ENCODE measurements at regions not wholly inside any gene's neighbourhood (a gene's known extent, or its start where the extent isn't known, plus 50 kb on each side); places are given as distances from the start of the nearest gene placed in this dataset.

GRCh38 chr4:136540747-136541146 lies 991.5 kb downstream of the PCDH18 start:
- Histone ChIP-seq H3K79me2 (ENCODE audit: low read length) (no peaks in the 10 kb centered on the region), H3K36me3 (ENCODE audit: insufficient read depth, low read length) (no peaks in the 10 kb centered on the region), H3K9me3 (ENCODE audit: low read length) (peaks cover 31% of the 10 kb centered on the region)

DNA sequence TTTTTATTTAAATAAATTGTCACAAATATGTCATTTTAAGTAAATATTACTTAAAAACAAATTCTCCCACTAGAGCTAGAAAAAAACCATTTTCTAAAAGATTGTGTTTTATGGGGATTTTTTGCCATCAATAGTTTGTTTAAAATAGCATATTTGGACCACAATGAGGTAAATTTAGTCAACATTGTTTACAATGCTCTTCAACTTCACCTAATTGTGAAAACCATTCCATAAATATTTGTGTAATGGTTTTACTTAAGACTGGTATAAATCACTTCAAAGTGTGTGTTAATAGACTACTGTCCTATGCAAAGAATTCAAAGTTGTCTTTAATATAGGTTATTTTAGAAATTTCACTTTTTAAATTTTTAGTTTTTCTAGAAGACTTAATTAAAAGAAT lies 1004.2 kb downstream of the PCDH18 start:
- no peaks in the 10 kb centered on the region for H3K36me3 ChIP-seq (ENCODE audit: insufficient read depth, low read length)
- no peaks in the 10 kb centered on the region for H4K20me1 ChIP-seq (ENCODE audit: insufficient read depth, low read depth, low read length)
- H3K9me3 ChIP-seq (ENCODE audit: low read length) = peaks cover 13% of the 10 kb centered on the region; the same call in 1 of the 2 replicates
- no peak overlapping the region for H3K9ac ChIP-seq (ENCODE audit: low read length)
- H2AFZ ChIP-seq (ENCODE audit: low read length) = no peak overlapping the region
- no peaks in the 10 kb centered on the region for H3K9me2 ChIP-seq (replicated peaks; ENCODE audit: insufficient read depth, low read length)
- H3K4me3 ChIP-seq (ENCODE audit: low read length) = no peak overlapping the region
- H3K27me3 ChIP-seq (ENCODE audit: low read length) = no peaks in the 10 kb centered on the region
- no peaks in the 10 kb centered on the region for H3K4me1 ChIP-seq (ENCODE audit: low read length)
- no peak overlapping the region for H3K4me2 ChIP-seq (ENCODE audit: low read depth, low read length, poor library complexity, severe bottlenecking)
- no peak for DNase-seq
- H3K79me2 ChIP-seq (ENCODE audit: low read length) = no peaks in the 10 kb centered on the region
- H3K27ac ChIP-seq (ENCODE audit: low read length) = no peak overlapping the region

More at GRCh38 chr4:136540747-136541146, 991.5 kb downstream of the PCDH18 start:
- Histone ChIP-seq H2AFZ (ENCODE audit: low read length) (no peak overlapping the region), H3K27ac (ENCODE audit: low read length) (no peak overlapping the region), H3K9me2 (replicated peaks; ENCODE audit: insufficient read depth, low read length) (no peaks in the 10 kb centered on the region), H3K27me3 (ENCODE audit: low read length) (no peaks in the 10 kb centered on the region), H3K4me2 (ENCODE audit: low read depth, low read length, poor library complexity, severe bottlenecking) (no peak overlapping the region), H3K4me3 (ENCODE audit: low read length) (no peak overlapping the region), H4K20me1 (ENCODE audit: insufficient read depth, low read depth, low read length) (no peaks in the 10 kb centered on the region), H3K4me1 (ENCODE audit: low read length) (no peaks in the 10 kb centered on the region), H3K9ac (ENCODE audit: low read length) (no peak overlapping the region)
- no peak for DNase-seq

DNA sequence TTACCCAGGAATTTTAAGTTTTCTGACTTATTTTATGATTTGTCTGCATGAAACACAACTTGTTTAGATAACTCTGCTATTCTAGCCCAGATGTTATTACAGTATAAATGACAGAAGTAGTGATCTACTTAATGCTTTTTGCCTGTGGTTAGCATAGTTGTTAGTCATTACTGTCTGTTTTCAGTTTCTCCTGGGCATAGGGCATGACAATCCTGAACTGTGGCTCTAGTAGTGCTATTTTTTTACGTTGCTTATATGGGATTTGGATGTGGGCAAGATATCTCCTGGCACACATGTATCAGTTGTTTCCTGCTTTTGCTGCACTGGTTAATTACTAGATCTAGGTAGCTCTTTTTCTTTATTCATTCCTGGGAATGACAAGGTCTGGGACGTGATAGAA lies 1005.8 kb downstream of the PCDH18 start:
- Histone ChIP-seq H2AFZ (ENCODE audit: low read length) (no peak overlapping the region), H3K4me1 (ENCODE audit: low read length) (no peaks in the 10 kb centered on the region), H3K9me3 (ENCODE audit: low read length) (peaks cover 9% of the 10 kb centered on the region; the same call in 1 of the 2 replicates), H3K27me3 (ENCODE audit: low read length) (no peaks in the 10 kb centered on the region), H4K20me1 (ENCODE audit: insufficient read depth, low read depth, low read length) (no peaks in the 10 kb centered on the region), H3K4me3 (ENCODE audit: low read length) (no peak overlapping the region), H3K9me2 (replicated peaks; ENCODE audit: insufficient read depth, low read length) (no peaks in the 10 kb centered on the region), H3K79me2 (ENCODE audit: low read length) (no peaks in the 10 kb centered on the region), H3K27ac (ENCODE audit: low read length) (no peak overlapping the region), H3K36me3 (ENCODE audit: insufficient read depth, low read length) (no peaks in the 10 kb centered on the region), H3K9ac (ENCODE audit: low read length) (no peak overlapping the region), H3K4me2 (ENCODE audit: low read depth, low read length, poor library complexity, severe bottlenecking) (no peak overlapping the region)
- DNase-seq = no peak

DNA sequence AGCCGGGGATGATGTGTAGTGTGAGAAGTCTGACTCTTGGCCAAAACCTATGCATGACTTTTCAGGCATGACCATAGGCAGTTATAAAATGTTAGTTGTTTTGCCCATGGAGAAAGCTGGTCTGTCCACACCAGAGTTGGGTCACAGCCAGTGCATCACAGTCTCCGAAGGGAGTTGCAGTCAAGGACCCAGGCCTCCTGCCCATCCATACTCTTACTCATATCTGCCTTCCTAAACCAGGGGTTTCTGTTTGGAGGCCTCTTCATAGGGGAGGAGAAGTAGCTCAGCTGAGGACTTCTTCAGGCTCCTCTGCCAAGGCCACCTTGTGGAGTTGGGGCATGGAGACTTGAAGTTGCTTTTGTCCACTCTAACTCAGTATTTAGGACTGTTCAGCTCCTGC lies 1008.3 kb downstream of the PCDH18 start:
- no peak overlapping the region for H2AFZ ChIP-seq (ENCODE audit: low read length)
- H3K4me2 ChIP-seq (ENCODE audit: low read depth, low read length, poor library complexity, severe bottlenecking) = no peak overlapping the region
- H4K20me1 ChIP-seq (ENCODE audit: insufficient read depth, low read depth, low read length) = no peaks in the 10 kb centered on the region
- DNase-seq = no peak
- H3K36me3 ChIP-seq (ENCODE audit: insufficient read depth, low read length) = no peaks in the 10 kb centered on the region
- no peaks in the 10 kb centered on the region for H3K9me2 ChIP-seq (replicated peaks; ENCODE audit: insufficient read depth, low read length)
- no peak overlapping the region for H3K27ac ChIP-seq (ENCODE audit: low read length)
- no peak overlapping the region for H3K9ac ChIP-seq (ENCODE audit: low read length)
- no peaks in the 10 kb centered on the region for H3K27me3 ChIP-seq (ENCODE audit: low read length)
- no peaks in the 10 kb centered on the region for H3K79me2 ChIP-seq (ENCODE audit: low read length)
- no peaks in the 10 kb centered on the region for H3K4me1 ChIP-seq (ENCODE audit: low read length)
- H3K9me3 ChIP-seq (ENCODE audit: low read length) = peaks cover 9% of the 10 kb centered on the region
- no peak overlapping the region for H3K4me3 ChIP-seq (ENCODE audit: low read length)

DNA sequence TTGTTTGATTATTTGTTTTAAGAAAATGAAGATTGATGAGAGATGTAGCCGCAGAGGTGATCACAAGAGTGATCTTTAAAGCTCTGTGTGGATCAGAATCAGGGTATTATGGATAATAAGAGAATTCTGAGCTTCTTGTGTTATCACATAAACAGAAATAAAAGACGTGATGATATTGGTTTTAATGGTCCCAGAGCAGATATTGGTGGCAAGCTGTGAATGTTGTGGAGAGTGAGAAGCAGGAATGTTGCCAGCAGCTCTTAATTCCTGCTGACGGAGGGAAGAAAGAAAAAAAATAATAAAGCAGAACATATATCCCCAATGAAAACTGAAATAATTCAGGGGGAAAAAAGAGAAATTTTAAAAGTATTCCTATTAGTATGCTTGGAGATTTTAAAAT lies 1015.9 kb downstream of the PCDH18 start:
- no peak overlapping the region for H3K4me2 ChIP-seq (ENCODE audit: low read depth, low read length, poor library complexity, severe bottlenecking)
- H3K36me3 ChIP-seq (ENCODE audit: insufficient read depth, low read length) = no peaks in the 10 kb centered on the region
- peaks cover 15% of the 10 kb centered on the region for H3K9me3 ChIP-seq (ENCODE audit: low read length)
- DNase-seq = no peak
- no peaks in the 10 kb centered on the region for H3K79me2 ChIP-seq (ENCODE audit: low read length)
- no peak overlapping the region for H3K4me3 ChIP-seq (ENCODE audit: low read length)
- no peaks in the 10 kb centered on the region for H3K4me1 ChIP-seq (ENCODE audit: low read length)
- no peaks in the 10 kb centered on the region for H4K20me1 ChIP-seq (ENCODE audit: insufficient read depth, low read depth, low read length)
- H3K27ac ChIP-seq (ENCODE audit: low read length) = no peak overlapping the region
- no peak overlapping the region for H2AFZ ChIP-seq (ENCODE audit: low read length)
- no peaks in the 10 kb centered on the region for H3K9me2 ChIP-seq (replicated peaks; ENCODE audit: insufficient read depth, low read length)
- no peaks in the 10 kb centered on the region for H3K27me3 ChIP-seq (ENCODE audit: low read length)
- H3K9ac ChIP-seq (ENCODE audit: low read length) = no peak overlapping the region

GRCh38 chr4:136505020-136505419 lies 1027.3 kb downstream of the PCDH18 start:
- Histone ChIP-seq H3K4me2 (ENCODE audit: low read depth, low read length, poor library complexity, severe bottlenecking) (no peak overlapping the region), H3K4me1 (ENCODE audit: low read length) (no peaks in the 10 kb centered on the region), H3K27ac (ENCODE audit: low read length) (no peak overlapping the region), H3K4me3 (ENCODE audit: low read length) (no peak overlapping the region), H3K9ac (ENCODE audit: low read length) (no peak overlapping the region), H4K20me1 (ENCODE audit: insufficient read depth, low read depth, low read length) (no peaks in the 10 kb centered on the region), H3K36me3 (ENCODE audit: insufficient read depth, low read length) (no peaks in the 10 kb centered on the region), H3K9me2 (replicated peaks; ENCODE audit: insufficient read depth, low read length) (no peaks in the 10 kb centered on the region), H2AFZ (ENCODE audit: low read length) (no peak overlapping the region), H3K27me3 (ENCODE audit: low read length) (no peaks in the 10 kb centered on the region), H3K9me3 (ENCODE audit: low read length) (peaks cover 9% of the 10 kb centered on the region), H3K79me2 (ENCODE audit: low read length) (no peaks in the 10 kb centered on the region)
- DNase-seq = no peak

DNA sequence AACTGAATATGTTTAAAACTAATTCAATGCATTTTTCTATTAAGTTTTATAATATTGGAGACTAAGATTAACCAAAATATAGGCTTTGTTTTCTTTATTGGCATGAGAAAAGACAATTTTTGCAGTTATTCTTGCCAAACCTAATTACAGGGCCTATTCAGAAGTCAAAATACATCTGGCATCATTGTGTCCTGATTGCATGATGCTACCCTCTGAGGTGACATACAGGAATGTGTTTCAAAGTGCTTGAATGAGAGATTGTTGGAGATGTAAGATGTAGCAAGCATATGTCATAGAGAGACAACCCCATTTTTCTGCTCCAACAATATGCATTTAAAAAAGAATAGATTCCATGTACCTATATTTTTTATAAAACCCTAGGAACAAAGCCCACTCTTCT lies 1036.4 kb downstream of the PCDH18 start:
- Histone ChIP-seq H3K9me3 (ENCODE audit: low read length) (peaks cover 7% of the 10 kb centered on the region), H3K4me1 (ENCODE audit: low read length) (no peaks in the 10 kb centered on the region), H3K27ac (ENCODE audit: low read length) (no peak overlapping the region), H3K36me3 (ENCODE audit: insufficient read depth, low read length) (no peaks in the 10 kb centered on the region), H3K79me2 (ENCODE audit: low read length) (no peaks in the 10 kb centered on the region), H4K20me1 (ENCODE audit: insufficient read depth, low read depth, low read length) (no peaks in the 10 kb centered on the region), H2AFZ (ENCODE audit: low read length) (no peak overlapping the region), H3K27me3 (ENCODE audit: low read length) (no peaks in the 10 kb centered on the region), H3K4me3 (ENCODE audit: low read length) (no peak overlapping the region), H3K9me2 (replicated peaks; ENCODE audit: insufficient read depth, low read length) (no peaks in the 10 kb centered on the region), H3K9ac (ENCODE audit: low read length) (no peak overlapping the region), H3K4me2 (ENCODE audit: low read depth, low read length, poor library complexity, severe bottlenecking) (no peak overlapping the region)
- DNase-seq = no peak

DNA sequence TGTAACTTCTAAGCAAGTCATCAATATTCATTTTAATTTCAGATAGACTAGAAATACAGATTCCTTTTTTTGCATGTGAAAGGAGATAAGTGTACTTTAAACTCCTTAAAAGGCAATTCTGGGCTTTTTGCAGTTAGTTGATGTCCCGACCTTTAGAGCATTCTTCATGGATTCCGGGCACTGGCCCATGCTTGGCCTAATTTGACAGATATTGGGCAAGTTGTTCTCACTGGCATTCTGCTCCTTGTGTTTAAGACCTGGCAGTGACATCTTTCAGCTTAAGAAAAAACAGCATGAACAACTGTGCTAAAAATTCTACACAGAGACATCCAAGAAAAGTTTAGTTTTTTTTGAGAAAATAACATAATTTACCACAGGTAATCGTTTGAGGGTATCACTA lies 1037.2 kb downstream of the PCDH18 start:
- peaks cover 7% of the 10 kb centered on the region for H3K9me3 ChIP-seq (ENCODE audit: low read length)
- no peaks in the 10 kb centered on the region for H4K20me1 ChIP-seq (ENCODE audit: insufficient read depth, low read depth, low read length)
- H3K27ac ChIP-seq (ENCODE audit: low read length) = no peak overlapping the region
- H3K79me2 ChIP-seq (ENCODE audit: low read length) = no peaks in the 10 kb centered on the region
- H3K27me3 ChIP-seq (ENCODE audit: low read length) = no peaks in the 10 kb centered on the region
- DNase-seq = no peak
- H3K4me3 ChIP-seq (ENCODE audit: low read length) = no peak overlapping the region
- H3K9ac ChIP-seq (ENCODE audit: low read length) = no peak overlapping the region
- H3K4me2 ChIP-seq (ENCODE audit: low read depth, low read length, poor library complexity, severe bottlenecking) = no peak overlapping the region
- H3K4me1 ChIP-seq (ENCODE audit: low read length) = no peaks in the 10 kb centered on the region
- H2AFZ ChIP-seq (ENCODE audit: low read length) = no peak overlapping the region
- no peaks in the 10 kb centered on the region for H3K36me3 ChIP-seq (ENCODE audit: insufficient read depth, low read length)
- H3K9me2 ChIP-seq (replicated peaks; ENCODE audit: insufficient read depth, low read length) = no peaks in the 10 kb centered on the region

- H3K79me2 ChIP-seq (ENCODE audit: low read length) = no peaks in the 10 kb centered on the region
- H3K9me3 ChIP-seq (ENCODE audit: low read length) = peaks cover 9% of the 10 kb centered on the region; the same call in 1 of the 2 replicates
- DNase-seq = no peak
- H4K20me1 ChIP-seq (ENCODE audit: insufficient read depth, low read depth, low read length) = no peaks in the 10 kb centered on the region
- no peak overlapping the region for H3K4me3 ChIP-seq (ENCODE audit: low read length)
- no peak overlapping the region for H3K4me2 ChIP-seq (ENCODE audit: low read depth, low read length, poor library complexity, severe bottlenecking)
- no peaks in the 10 kb centered on the region for H3K4me1 ChIP-seq (ENCODE audit: low read length)
- H3K36me3 ChIP-seq (ENCODE audit: insufficient read depth, low read length) = no peaks in the 10 kb centered on the region
- H3K27me3 ChIP-seq (ENCODE audit: low read length) = no peaks in the 10 kb centered on the region
- H3K9me2 ChIP-seq (replicated peaks; ENCODE audit: insufficient read depth, low read length) = no peaks in the 10 kb centered on the region
- no peak overlapping the region for H3K27ac ChIP-seq (ENCODE audit: low read length)
- H2AFZ ChIP-seq (ENCODE audit: low read length) = no peak overlapping the region
- no peak overlapping the region for H3K9ac ChIP-seq (ENCODE audit: low read length)
These were observed 1043.2 kb downstream of the PCDH18 start for GRCh38 chr4:136489101-136489500.
